Right ventricle myocardium inferior (tissue), 1 donor: ENCODE measurements at regions not wholly inside any gene's neighbourhood (a gene's known extent, or its start where the extent isn't known, plus 50 kb on each side); places are given as distances from the start of the nearest gene placed in this dataset.

Experiments used
- ATAC-seq: fragments of 200-7000 bp; cut with Tn5 transposase; one replicate; pipeline ENCODE4 v1.9.1; 2020; ENCODE audit warnings: mild to moderate bottlenecking, moderate library complexity
- DNase-seq: peaks from one replicate; pipeline ENCODE4 v3.0.0; 2021; ENCODE audit errors: missing footprints
- intact Hi-C: fragments of 100-400 bp; cut with DNase I; formaldehyde crosslinking; loops from one replicate; pipeline ENCODE4 v1.11.0; 2022
- donor health status: DM: no; HTN: yes; CAD: no; lungs with severe emphysema.

- DNase-seq (no peak), ATAC-seq (no peak)
- intact Hi-C loops = no loop called here
Observed at GRCh38 chr11:131168839-131169713, 201.3 kb upstream of the NTM start.

GRCh38 chr11:131172011-131172410, 198.4 kb upstream of the NTM start:
- DNase-seq (no peak), ATAC-seq (no peak)
- intact Hi-C loops = no loop called here

- ATAC-seq = peak; percentile 79
- DNase-seq = no peak
Observed at GRCh38 chr11:131178020-131178419, 192.4 kb upstream of the NTM start.

DNA sequence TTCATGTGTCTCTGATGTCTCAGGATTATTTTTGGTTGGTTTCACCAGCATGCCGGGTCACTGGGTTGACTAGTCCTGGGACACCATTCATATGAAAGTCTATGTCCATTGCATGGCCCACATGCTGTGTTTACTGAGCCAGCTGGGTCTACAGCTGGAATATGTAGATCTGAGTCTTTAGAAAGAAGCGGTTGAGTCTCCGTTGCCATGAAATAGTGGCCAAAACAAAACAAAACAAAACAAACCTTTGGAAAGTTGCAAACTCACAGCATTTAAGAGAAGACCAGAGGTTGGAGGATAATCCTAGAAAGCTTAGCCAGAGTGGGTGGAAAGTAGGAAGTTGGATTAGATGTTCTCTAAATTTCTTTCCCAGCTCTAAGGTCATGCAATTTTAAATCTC, 191.8 kb upstream of the NTM start:
- no peak for DNase-seq
- ATAC-seq = no peak
- intact Hi-C loops = no loop called here

More at GRCh38 chr11:131178020-131178419, 192.4 kb upstream of the NTM start:
- intact Hi-C loops = no loop called here

- DNase-seq = no peak
- ATAC-seq = no peak
- intact Hi-C loops = no loop called here
Observed at GRCh38 chr11:131179836-131180235, 190.6 kb upstream of the NTM start.

DNA sequence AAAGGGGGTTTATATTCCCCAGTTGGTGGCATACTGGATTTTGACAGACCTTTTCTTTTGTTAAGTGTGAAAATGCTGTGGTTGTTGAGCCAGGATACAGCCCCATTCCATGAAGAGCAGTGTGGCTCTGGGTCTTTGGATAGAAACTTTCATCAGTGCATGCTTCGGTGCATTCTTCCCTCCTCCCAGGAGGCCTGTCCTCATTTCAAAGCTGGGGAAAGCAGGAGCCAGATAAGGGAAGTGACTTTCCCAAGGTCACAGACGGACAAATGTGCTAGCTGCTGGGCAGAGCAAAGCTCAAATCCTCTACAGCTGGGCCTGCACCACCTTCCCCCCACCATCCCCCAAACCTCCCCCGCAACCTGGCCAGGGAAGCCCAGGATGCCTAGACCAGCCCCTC, 184.5 kb upstream of the NTM start:
- ATAC-seq = peak; percentile 59
- DNase-seq = no peak
- intact Hi-C loops = no loop called here

DNA sequence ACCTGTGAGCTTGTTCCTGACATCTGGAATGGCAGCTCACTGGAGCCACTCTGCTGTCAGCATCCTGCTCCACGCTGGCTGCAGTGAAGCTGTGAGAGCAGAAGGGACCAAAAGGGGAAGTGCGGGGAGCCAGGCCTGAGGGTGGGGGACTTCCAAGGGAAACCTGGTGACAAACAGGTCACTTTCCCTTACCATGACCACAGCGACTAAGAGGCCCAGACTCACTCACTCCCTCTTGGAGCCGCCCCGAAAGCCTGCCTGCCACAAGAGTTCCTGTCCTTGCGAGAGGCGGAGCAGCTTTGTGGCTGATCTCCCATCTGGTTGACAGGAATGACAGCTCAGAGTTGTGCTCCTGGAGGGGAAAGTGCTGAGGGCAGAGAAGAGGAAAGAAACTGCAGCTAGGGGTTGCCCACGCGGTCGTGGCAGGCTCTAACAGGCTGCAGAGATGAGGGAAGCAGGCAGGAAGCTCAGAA, 183.8 kb upstream of the NTM start:
- intact Hi-C loops = no loop called here
- DNase-seq (no peak), ATAC-seq (peak; percentile 39)

GRCh38 chr11:131190446-131190845, 180.0 kb upstream of the NTM start:
- intact Hi-C loops = no loop called here
- DNase-seq (no peak), ATAC-seq (no peak)

DNA sequence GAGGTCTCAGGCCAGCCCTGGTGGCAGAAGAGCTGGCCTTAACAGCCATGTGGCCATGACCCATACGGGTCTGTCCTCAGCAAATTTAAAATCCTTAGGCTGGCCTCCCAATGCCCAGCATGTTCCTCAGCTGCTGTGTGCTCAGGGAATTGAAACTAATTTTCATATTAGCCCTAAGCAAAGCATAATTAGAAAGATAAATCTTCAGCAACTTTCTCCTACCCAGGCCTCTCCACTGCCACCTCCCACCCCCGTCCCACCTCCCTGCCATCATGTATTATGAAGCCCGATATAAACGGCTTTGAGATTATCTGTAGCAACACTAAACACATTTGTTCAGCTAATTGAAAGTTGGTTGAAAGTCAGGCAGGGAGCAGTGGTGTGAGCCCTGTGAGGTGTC, 178.8 kb upstream of the NTM start:
- intact Hi-C loops = no loop called here
- ATAC-seq (no peak), DNase-seq (no peak)

DNA sequence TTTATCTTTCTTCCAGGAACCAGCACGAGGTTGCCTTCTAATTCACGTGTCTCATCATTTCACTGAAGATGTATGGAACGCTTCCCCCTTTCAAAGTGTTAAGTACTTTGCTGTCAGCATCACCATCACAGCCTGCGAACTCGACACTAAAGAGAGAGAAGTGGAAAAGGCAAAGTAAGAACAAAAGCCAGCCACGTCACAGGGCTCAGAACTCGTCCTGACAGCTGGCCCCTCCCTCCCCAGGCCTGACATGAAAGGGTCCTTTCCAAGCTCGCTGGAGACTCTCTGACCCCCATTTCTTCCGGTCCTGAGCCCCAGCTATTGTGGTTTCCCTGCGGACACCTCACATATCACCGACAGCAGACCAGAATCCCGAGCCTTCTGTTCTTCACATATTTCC, 177.8 kb upstream of the NTM start:
- DNase-seq = no peak
- no peak for ATAC-seq
- intact Hi-C loops = no loop called here

GRCh38 chr11:131193031-131193501, 177.3 kb upstream of the NTM start:
- intact Hi-C loops = no loop called here
- ATAC-seq (no peak), DNase-seq (no peak)

DNA sequence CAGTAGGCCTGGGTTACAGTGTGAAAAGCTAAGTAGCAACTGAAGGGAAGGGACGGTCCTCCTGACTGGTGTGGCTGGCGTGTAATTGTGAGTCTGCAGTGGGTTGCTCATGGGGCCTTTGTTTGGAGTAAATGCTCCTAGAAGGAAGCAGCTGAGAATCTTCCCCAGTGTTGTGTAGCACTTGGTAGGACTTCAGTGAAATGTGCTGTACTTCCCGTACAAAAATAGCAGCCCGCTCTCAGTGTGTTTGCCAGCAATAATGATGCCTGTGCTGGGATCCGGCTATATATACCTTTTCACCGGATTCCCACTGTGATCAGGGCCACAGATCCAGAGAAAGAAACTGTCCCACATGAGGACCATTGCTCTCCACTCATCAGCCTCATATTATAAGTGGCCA, 175.7 kb upstream of the NTM start:
- intact Hi-C loops = no loop called here
- ATAC-seq (no peak), DNase-seq (no peak)

DNA sequence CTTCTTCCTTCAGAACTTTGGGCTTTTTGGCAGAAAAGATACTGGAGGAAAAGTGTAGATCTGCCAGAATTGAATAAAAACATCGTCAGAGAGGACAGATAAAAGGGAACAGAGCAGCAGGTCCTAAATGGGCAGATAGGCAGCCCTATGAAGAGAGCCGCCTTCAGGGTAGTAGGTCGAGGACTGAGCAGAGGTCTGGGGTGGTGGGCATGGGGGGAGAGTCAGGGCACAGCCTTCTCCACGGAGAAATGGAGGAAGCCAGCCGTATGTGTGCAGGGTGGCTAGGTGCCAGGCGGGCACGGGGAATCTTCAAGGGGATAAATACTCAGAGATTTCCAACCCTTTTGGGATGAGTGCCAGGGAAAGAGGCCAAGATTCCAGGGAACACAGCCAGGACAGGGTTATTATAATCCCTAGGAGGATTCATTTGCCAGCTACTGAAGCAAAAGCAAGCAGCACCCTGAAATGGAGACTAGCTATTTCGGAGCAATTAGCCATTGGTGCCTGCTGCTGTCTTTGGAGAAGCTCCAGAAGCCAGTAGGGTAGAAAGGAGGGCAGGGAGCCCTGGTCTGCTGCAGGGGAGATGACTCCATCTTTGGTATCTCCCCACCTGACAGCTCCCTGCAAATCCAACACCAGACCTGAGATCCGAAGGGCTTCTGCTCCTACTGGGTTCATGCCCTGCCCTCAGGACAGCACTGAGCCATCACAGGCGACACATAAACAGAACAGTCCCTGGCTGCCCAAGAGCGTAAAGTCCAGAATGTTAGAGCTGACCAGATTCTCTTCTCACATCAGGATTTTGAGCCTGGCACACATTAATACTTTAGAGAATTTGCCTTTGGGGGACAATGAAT, 174.5 kb upstream of the NTM start:
- intact Hi-C loops = no loop called here
- no peak for DNase-seq
- ATAC-seq = peak; percentile 79

- ATAC-seq = no peak
- DNase-seq = no peak
- intact Hi-C loops = no loop called here
Observed at GRCh38 chr11:131198161-131199014, 172.0 kb upstream of the NTM start.

- intact Hi-C loops = no loop called here
- DNase-seq (no peak), ATAC-seq (no peak)
Observed at GRCh38 chr11:131199015-131199280, 171.5 kb upstream of the NTM start.

DNA sequence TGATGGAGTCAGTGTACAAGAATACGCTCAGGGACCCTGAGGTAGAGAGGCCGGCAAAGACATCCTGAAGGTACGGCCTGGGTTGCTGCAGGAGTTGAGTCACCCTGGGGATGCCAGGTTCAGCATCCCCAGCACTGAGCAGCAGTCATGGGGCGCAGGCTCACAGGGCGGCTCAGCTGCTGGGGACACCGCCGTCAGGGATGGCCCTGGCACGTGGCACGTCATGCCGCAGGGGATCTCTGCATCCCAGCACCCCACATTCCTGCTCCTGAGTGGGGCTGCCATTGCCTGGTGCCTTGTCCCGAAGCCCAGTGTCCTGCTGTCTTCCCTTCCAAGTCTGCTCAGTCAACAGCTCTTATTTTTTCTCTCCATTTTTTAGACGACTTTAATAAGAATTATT, 168.7 kb upstream of the NTM start:
- no peak for ATAC-seq
- no peak for DNase-seq
- intact Hi-C loops = no loop called here

DNA sequence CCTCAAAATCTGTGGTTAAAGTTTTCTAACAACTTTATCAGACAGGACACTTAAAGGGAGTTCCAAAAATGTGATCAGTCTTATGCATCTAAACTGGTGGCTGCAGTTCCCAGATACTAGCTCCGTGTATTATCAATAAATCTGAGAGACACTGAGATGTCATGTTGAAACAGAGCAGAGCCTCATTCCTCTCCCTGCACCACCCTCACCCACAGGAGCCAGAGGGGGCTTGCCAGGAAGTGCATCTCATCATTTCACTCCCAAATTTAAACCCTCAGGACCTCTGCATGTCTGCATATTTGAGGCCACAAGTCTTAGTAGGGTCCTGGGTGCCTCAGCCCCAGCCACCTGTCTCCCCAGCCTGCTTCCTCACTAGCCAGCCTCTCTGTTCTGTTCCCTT, 167.4 kb upstream of the NTM start:
- intact Hi-C loops = no loop called here
- ATAC-seq = no peak

GRCh38 chr11:131204282-131204681, 166.1 kb upstream of the NTM start:
- DNase-seq = no peak
- intact Hi-C loops = no loop called here
- ATAC-seq = no peak

More for the DNA sequence above, 167.4 kb upstream of the NTM start:
- DNase-seq = no peak

DNA sequence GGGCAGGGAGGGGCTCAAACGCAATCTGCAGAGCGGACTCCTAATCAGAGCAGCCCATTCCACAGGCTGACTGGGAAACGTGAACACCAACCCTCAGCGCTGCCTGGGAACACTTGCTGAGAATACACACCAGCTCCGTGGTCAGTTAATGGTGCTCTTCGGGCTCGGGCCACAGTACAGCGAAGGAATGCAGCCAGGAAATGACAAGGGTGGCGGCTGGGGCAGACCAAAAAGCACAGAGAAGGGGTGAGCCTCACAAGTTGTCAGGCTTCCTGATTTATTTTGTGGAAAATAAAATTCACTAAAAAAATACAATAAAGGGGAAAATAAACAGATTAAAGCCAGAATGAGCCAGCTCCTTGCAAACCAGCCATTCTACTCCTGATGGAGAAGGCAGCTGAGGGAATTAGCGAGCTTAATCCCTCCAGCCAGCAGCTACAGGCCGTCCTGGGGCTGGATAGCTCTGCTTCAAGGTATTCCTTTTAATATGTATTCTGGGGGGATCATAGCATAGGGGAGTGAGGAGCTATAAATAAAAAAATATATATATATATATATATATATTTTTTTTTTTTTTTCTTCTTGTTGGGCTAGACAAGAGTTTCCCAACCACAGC, 165.5 kb upstream of the NTM start:
- no peak for DNase-seq
- ATAC-seq = no peak

More for the DNA sequence above, 165.5 kb upstream of the NTM start:
- intact Hi-C loops = no loop called here
